ENCODE measurements at regions not wholly inside any gene's neighbourhood (a gene's known extent, or its start where the extent isn't known, plus 50 kb on each side); places are given as distances from the start of the nearest gene placed in this dataset.
"Not testable (repeated sequence)": the region's sequence is repeated elsewhere in the genome, so short reads cannot be mapped to it uniquely, and the experiment has no call there.

- POLR2A ChIA-PET: no interaction called here
- TF ChIP-seq, protein P1, sequence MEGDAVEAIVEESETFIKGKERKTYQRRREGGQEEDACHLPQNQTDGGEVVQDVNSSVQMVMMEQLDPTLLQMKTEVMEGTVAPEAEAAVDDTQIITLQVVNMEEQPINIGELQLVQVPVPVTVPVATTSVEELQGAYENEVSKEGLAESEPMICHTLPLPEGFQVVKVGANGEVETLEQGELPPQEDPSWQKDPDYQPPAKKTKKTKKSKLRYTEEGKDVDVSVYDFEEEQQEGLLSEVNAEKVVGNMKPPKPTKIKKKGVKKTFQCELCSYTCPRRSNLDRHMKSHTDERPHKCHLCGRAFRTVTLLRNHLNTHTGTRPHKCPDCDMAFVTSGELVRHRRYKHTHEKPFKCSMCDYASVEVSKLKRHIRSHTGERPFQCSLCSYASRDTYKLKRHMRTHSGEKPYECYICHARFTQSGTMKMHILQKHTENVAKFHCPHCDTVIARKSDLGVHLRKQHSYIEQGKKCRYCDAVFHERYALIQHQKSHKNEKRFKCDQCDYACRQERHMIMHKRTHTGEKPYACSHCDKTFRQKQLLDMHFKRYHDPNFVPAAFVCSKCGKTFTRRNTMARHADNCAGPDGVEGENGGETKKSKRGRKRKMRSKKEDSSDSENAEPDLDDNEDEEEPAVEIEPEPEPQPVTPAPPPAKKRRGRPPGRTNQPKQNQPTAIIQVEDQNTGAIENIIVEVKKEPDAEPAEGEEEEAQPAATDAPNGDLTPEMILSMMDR (IDR thresholded peaks at IDR 0.05; ENCODE audit: control extremely low read depth, extremely low read depth, low read depth, missing control alignments): no peak
- no peak for DNase-seq (ENCODE audit: extremely low spot score)
- CTCF ChIA-PET: interaction anchor here (1.0 to 1.2 kb wide), 2 partner anchors 14 to 35 kb away, joined by 3 to 5 read pairs; no protein-coding TSS in a partner anchor
Measured at GRCh38 chr5:163730206-163730756, 224.9 kb downstream of the MAT2B start.

DNA sequence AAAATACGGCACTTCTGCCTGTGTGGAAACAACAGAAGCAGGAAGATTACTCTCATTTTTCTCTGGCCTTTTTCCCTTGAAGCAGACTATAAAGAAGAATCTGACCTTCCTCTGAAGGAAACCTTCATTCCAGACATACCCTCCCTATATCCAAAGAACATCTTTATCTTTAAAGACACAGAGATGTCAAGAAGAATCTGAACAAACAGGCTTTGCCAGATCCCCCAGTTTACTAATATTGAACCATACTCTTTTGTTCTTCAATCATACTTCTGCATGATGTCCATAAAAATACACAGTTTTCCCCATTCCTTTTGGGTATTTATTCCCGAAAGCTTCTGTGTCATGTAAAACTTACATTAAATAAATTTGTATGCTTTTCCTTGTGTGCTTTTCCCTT, 225.8 kb downstream of the MAT2B start:
- ChIA-PET POLR2A (no interaction called here), CTCF (no interaction called here)
- TF ChIP-seq, protein P1 (IDR thresholded peaks at IDR 0.05; ENCODE audit: control extremely low read depth, extremely low read depth, low read depth, missing control alignments): no peak
- no peak for DNase-seq (ENCODE audit: extremely low spot score)

GRCh38 chr5:163735069-163735468, 229.7 kb downstream of the MAT2B start:
- TF ChIP-seq, protein P1 (IDR thresholded peaks at IDR 0.05; ENCODE audit: control extremely low read depth, extremely low read depth, low read depth, missing control alignments): no peak
- ChIA-PET POLR2A (no interaction called here), CTCF (no interaction called here)
- no peak for DNase-seq (ENCODE audit: extremely low spot score)

DNA sequence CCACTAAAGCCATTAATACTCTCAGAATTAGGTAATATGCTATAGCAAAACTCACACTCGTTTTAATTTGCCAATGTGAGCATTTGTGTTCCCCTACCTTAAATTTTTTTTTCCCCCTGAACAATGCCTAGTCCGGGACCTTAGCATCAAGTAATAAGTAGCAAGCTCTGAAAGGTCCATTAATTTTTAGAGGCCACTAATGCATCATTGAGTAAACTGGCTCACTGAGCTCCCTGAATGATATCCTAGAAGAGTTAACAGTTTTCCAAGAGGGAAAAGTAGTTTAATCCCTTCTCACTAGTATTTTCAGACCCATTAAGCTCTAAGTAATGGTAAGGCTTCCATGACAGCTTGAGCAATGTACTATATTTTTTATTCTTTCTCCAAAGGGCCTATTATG, 242.2 kb downstream of the MAT2B start:
- ChIA-PET POLR2A (no interaction called here), CTCF (interaction anchor here (2.1 kb wide), 1 partner anchor 10 kb away, joined by 7 read pairs; no protein-coding TSS in a partner anchor)
- DNase-seq (ENCODE audit: extremely low spot score): no peak
- TF ChIP-seq, protein P1 (IDR thresholded peaks at IDR 0.05; ENCODE audit: control extremely low read depth, extremely low read depth, low read depth, missing control alignments): no peak

- TF ChIP-seq, protein P1 (IDR thresholded peaks at IDR 0.05; ENCODE audit: control extremely low read depth, extremely low read depth, low read depth, missing control alignments): no peak
- POLR2A ChIA-PET: no interaction called here
- CTCF ChIA-PET: interaction anchor here (1.6 to 2.1 kb wide), 2 partner anchors 9 to 12 kb away, joined by 3 to 7 read pairs; no protein-coding TSS in a partner anchor
- no peak for DNase-seq (ENCODE audit: extremely low spot score)
Measured at GRCh38 chr5:163748934-163749333, 243.5 kb downstream of the MAT2B start.

- DNase-seq (ENCODE audit: extremely low spot score); POLR2A ChIA-PET: not testable (repeated sequence)
- CTCF ChIA-PET: interaction anchor here (1.2 kb wide), 1 partner anchor 8 kb away, joined by 4 read pairs; no protein-coding TSS in a partner anchor
Measured at GRCh38 chr5:163750415-163750814, 245.0 kb downstream of the MAT2B start.

DNA sequence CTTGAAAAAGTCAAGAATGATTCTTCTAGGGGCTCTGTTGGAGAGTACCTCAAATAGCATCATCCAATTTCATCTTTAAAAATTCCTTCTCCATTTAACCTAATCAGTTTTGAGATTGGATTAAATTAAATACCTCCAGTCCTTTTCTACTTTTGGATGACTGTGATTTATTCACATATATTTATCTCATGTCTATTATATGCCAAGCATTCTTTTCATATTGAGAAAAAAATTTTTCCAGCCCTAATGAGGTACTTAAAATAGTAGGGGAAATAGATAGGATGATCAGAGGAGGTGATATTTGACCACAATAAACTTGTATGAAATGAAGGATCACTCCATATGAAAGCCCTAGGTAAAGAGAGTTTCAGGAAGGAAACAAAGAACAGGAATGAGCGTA, 250.1 kb downstream of the MAT2B start:
- ChIA-PET POLR2A (no interaction called here), CTCF (no interaction called here)
- TF ChIP-seq, protein P1 (IDR thresholded peaks at IDR 0.05; ENCODE audit: control extremely low read depth, extremely low read depth, low read depth, missing control alignments): no peak
- DNase-seq (ENCODE audit: extremely low spot score): no peak

All from GM10248 (cell line).